ENCODE measurements at regions not wholly inside any gene's neighbourhood (a gene's known extent, or its start where the extent isn't known, plus 50 kb on each side); places are given as distances from the start of the nearest gene placed in this dataset.

DNA sequence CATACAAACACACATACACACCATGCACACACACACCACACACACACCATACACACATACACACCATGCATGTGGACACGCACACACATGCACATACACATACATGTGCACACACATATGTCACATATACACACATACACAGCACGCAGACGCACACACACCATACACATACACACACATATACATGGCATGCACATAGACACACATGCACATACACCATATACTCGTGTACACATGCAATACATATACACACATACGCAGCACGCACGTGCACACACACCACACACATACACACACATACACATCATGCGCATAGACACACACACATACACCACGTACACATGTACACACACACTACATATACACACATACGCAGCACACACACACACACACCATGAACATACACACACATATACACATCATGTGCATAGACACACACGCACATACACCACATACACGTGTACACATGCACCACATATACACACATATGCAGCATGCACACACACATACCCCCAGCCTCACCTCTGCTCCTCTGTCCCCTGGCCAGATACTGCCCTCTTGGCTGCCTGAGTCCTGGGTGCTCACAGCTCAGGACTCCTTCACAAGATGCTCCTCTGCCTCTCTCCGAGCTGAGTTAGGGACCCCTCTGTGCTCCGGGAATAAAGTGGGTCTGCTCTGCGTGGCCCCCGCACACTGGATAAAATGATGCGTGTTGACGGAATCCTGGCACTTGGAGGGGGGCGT, 70.9 kb upstream of the ARHGEF7 start:
- TF ChIP-seq TAF1 (IDR thresholded peaks at IDR 0.05; ENCODE audit: borderline replicate concordance, low read depth, low read length), result no peak
- no peak for TF ChIP-seq POLR2A (IDR thresholded peaks at IDR 0.05; ENCODE audit: low read depth, low read length)
- no peak for TF ChIP-seq POLR2AphosphoS5 (IDR thresholded peaks at IDR 0.05; ENCODE audit: low read depth, low read length)
